ENCODE measurements at regions not wholly inside any gene's neighbourhood (a gene's known extent, or its start where the extent isn't known, plus 50 kb on each side); places are given as distances from the start of the nearest gene placed in this dataset.
"Not testable (repeated sequence)": the region's sequence is repeated elsewhere in the genome, so short reads cannot be mapped to it uniquely, and the experiment has no call there.

DNA sequence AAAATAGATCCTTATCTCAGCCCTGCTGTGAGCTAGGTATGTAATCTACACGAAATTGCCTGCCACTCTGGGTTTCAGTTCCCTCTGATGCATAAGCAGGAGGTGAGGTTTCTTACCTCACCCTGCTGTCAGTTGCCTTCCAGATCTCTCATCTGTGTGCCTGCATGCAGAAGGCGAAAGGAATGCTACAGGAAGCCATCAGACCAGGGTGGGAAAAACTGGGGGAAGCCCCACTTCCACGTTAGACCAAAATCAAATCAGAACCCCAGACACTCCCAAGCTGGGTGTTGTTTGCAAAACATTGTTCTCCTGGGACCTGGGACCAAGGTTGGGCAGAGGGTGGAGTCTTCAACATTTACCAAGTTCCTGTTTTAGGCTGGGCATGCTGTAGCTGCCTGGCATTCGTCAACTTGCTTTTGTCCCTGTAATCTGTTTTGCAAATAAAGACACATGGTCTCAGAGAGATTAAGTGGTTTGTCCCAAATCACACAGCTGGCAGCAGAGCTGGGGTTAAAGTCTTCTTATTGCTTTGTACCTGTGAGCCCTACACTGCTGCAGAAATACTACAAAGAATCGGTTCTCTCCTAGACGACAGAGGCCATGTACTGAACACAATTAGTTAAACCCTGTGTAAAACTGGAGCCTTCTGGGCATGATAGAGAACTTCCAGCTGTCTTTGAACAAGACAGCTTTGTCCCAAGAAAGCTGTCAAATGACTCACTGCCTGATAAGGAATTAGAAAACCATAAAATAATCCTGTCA is 389.7 kb upstream of the RUNX1 start:
- no peaks in the 10 kb centered on the region for H3K9me2 ChIP-seq (ENCODE audit: insufficient read depth, low read length)
- TF ChIP-seq, protein P1, sequence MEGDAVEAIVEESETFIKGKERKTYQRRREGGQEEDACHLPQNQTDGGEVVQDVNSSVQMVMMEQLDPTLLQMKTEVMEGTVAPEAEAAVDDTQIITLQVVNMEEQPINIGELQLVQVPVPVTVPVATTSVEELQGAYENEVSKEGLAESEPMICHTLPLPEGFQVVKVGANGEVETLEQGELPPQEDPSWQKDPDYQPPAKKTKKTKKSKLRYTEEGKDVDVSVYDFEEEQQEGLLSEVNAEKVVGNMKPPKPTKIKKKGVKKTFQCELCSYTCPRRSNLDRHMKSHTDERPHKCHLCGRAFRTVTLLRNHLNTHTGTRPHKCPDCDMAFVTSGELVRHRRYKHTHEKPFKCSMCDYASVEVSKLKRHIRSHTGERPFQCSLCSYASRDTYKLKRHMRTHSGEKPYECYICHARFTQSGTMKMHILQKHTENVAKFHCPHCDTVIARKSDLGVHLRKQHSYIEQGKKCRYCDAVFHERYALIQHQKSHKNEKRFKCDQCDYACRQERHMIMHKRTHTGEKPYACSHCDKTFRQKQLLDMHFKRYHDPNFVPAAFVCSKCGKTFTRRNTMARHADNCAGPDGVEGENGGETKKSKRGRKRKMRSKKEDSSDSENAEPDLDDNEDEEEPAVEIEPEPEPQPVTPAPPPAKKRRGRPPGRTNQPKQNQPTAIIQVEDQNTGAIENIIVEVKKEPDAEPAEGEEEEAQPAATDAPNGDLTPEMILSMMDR (conservative IDR thresholded peaks at IDR 0.05; ENCODE audit: low read length): no peak
- TF ChIP-seq EZH2phosphoT487 (IDR thresholded peaks at IDR 0.05; ENCODE audit: borderline replicate concordance, low read depth, low read length): no peak
- H3K27ac ChIP-seq (ENCODE audit: low read depth, low read length, poor library complexity, severe bottlenecking): no peak overlapping the region
- no peaks in the 10 kb centered on the region for H3K9me3 ChIP-seq (ENCODE audit: low read length)
- no peak overlapping the region for H3K4me3 ChIP-seq (ENCODE audit: low read depth, low read length, poor library complexity, severe bottlenecking)
- H3K79me2 ChIP-seq (ENCODE audit: insufficient read depth, low read depth, low read length): no peaks in the 10 kb centered on the region
- no peak for DNase-seq (ENCODE audit: low spot score)
- CTCF ChIA-PET (ENCODE audit: unreplicated experiment): no interaction called here
- no peaks in the 10 kb centered on the region for H3K4me1 ChIP-seq (ENCODE audit: insufficient read depth, low read length, poor library complexity, severe bottlenecking)
- POLR2A ChIA-PET: interaction anchor here (0.7 kb wide), 1 partner anchor 10 kb away, joined by 3 read pairs; no protein-coding TSS in a partner anchor
- no peak overlapping the region for H3K4me2 ChIP-seq (ENCODE audit: low read length)
- H4K20me1 ChIP-seq (ENCODE audit: insufficient read depth, low read length): no peaks in the 10 kb centered on the region
- no peak overlapping the region for H2AFZ ChIP-seq (ENCODE audit: low read length)
- BruUV-seq (replicated peaks): no TSS peak
- intact Hi-C loops (cut with micrococcal nuclease; ENCODE audit: unreplicated experiment): no loop called here
- H3K36me3 ChIP-seq (ENCODE audit: insufficient read depth, low read length): no peaks in the 10 kb centered on the region

DNA sequence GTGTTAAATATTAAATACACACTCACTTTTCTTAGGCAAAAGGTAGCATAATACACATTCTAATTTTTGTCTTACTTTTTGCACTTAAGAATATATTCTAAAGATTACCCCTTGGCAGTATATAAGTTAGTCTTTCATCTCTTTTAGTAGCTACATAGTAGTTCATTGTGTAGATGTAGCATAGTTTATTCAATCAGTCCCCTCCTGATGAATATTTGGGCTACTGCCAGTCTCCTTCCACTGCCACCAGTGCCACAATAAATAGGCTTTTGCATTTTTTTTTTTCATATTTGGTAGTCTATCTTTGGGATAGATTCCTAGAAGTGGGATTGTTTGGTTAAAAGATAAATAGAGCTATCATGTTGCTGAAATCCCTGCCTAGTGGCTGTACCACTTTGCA is 388.8 kb upstream of the RUNX1 start:
- Histone ChIP-seq H3K4me3 (ENCODE audit: low read depth, low read length, poor library complexity, severe bottlenecking) (no peak overlapping the region), H3K9me2 (ENCODE audit: insufficient read depth, low read length) (no peaks in the 10 kb centered on the region), H4K20me1 (ENCODE audit: insufficient read depth, low read length) (no peaks in the 10 kb centered on the region), H3K9me3 (ENCODE audit: low read length) (no peaks in the 10 kb centered on the region), H3K4me1 (ENCODE audit: insufficient read depth, low read length, poor library complexity, severe bottlenecking) (no peaks in the 10 kb centered on the region), H3K36me3 (ENCODE audit: insufficient read depth, low read length) (no peaks in the 10 kb centered on the region), H3K79me2 (ENCODE audit: insufficient read depth, low read depth, low read length) (no peaks in the 10 kb centered on the region), H2AFZ (ENCODE audit: low read length) (no peak overlapping the region), H3K27ac (ENCODE audit: low read depth, low read length, poor library complexity, severe bottlenecking) (no peak overlapping the region), H3K4me2 (ENCODE audit: low read length) (no peak overlapping the region)
- CTCF ChIA-PET (ENCODE audit: unreplicated experiment): no interaction called here
- TF ChIP-seq EZH2phosphoT487 (IDR thresholded peaks at IDR 0.05; ENCODE audit: borderline replicate concordance, low read depth, low read length): no peak
- TF ChIP-seq, protein P1 (conservative IDR thresholded peaks at IDR 0.05; ENCODE audit: low read length): no peak
- DNase-seq (ENCODE audit: low spot score): no peak
- intact Hi-C loops (cut with micrococcal nuclease; ENCODE audit: unreplicated experiment): no loop called here
- POLR2A ChIA-PET: interaction anchor here (0.7 kb wide), 1 partner anchor 11 kb away, joined by 3 read pairs; no protein-coding TSS in a partner anchor
- no TSS peak for BruUV-seq (replicated peaks)

DNA sequence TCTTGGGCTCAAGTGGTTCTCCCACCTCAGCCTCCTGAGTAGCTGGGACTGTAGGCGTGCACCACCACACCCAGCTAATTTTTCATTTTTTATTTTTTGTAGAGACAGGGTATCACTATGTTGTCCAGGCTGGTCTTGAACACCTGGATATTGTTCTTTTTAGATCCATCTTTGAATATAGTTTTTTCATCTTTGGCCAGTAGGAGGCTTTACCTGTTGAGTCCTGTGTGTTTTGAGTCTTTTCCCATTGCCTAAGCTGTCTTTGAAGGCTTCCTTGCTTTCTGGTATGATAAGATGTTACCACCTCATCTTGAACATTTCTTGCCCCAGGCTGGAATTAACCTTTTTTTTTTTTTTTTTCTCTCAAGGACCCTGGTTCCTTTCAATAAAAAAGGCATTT is 387.8 kb upstream of the RUNX1 start:
- Histone ChIP-seq H3K27ac (ENCODE audit: low read depth, low read length, poor library complexity, severe bottlenecking) (no peak overlapping the region), H3K36me3 (ENCODE audit: insufficient read depth, low read length) (no peaks in the 10 kb centered on the region), H3K4me3 (ENCODE audit: low read depth, low read length, poor library complexity, severe bottlenecking) (no peak overlapping the region), H3K9me2 (ENCODE audit: insufficient read depth, low read length) (no peaks in the 10 kb centered on the region), H3K4me1 (ENCODE audit: insufficient read depth, low read length, poor library complexity, severe bottlenecking) (no peaks in the 10 kb centered on the region), H4K20me1 (ENCODE audit: insufficient read depth, low read length) (no peaks in the 10 kb centered on the region), H3K4me2 (ENCODE audit: low read length) (no peak overlapping the region), H3K9me3 (ENCODE audit: low read length) (0 out of 2 replicates have a peak, but pooled peaks cover 4% of the 10 kb centered on the region), H2AFZ (ENCODE audit: low read length) (no peak overlapping the region), H3K79me2 (ENCODE audit: insufficient read depth, low read depth, low read length) (no peaks in the 10 kb centered on the region)
- DNase-seq (ENCODE audit: low spot score): peak; percentile 4
- POLR2A ChIA-PET: interaction anchor here (0.7 kb wide), 1 partner anchor 62 kb away, joined by 3 read pairs; no protein-coding TSS in a partner anchor
- intact Hi-C loops (cut with micrococcal nuclease; ENCODE audit: unreplicated experiment): no loop called here
- TF ChIP-seq, protein P1 (conservative IDR thresholded peaks at IDR 0.05; ENCODE audit: low read length): 0 out of 2 replicates have a peak, but pooled peaks have one; percentile 53
- TF ChIP-seq EZH2phosphoT487 (IDR thresholded peaks at IDR 0.05; ENCODE audit: borderline replicate concordance, low read depth, low read length): no peak
- no TSS peak for BruUV-seq (replicated peaks)
- CTCF ChIA-PET (ENCODE audit: unreplicated experiment): no interaction called here

DNA sequence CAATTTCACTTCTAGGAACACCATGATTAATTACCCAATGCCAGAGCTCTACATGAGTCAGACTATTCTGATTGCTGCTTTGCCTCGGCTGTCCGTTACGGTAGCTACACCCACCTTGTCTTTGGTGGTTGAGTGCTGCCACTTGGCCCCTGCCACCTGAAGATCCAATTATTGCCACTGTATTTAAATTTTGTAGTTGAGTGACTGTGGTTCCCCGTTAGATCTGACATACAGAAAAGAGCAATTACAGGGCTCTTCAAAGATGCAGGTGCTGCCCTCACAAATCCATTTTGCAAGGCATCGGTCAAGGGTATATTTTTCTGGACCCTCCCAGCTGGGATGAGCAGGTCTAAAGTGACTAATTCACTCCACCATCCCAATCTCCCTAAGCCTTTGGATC is 383.5 kb upstream of the RUNX1 start:
- H3K79me2 ChIP-seq (ENCODE audit: insufficient read depth, low read depth, low read length); BruUV-seq (replicated peaks); H3K4me1 ChIP-seq (ENCODE audit: insufficient read depth, low read length, poor library complexity, severe bottlenecking); H3K4me3 ChIP-seq (ENCODE audit: low read depth, low read length, poor library complexity, severe bottlenecking); H3K27ac ChIP-seq (ENCODE audit: low read depth, low read length, poor library complexity, severe bottlenecking); CTCF ChIA-PET (ENCODE audit: unreplicated experiment); H2AFZ ChIP-seq (ENCODE audit: low read length); H3K4me2 ChIP-seq (ENCODE audit: low read length); intact Hi-C loops (cut with micrococcal nuclease; ENCODE audit: unreplicated experiment); DNase-seq (ENCODE audit: low spot score); H3K9me2 ChIP-seq (ENCODE audit: insufficient read depth, low read length); POLR2A ChIA-PET; H4K20me1 ChIP-seq (ENCODE audit: insufficient read depth, low read length); H3K36me3 ChIP-seq (ENCODE audit: insufficient read depth, low read length); H3K9me3 ChIP-seq (ENCODE audit: low read length): not testable (repeated sequence)

All from OCI-LY7 (cell line).